H7 (cell line): ENCODE measurements at regions not wholly inside any gene's neighbourhood (a gene's known extent, or its start where the extent isn't known, plus 50 kb on each side); places are given as distances from the start of the nearest gene placed in this dataset.
"Not testable (repeated sequence)": the region's sequence is repeated elsewhere in the genome, so short reads cannot be mapped to it uniquely, and the experiment has no call there.

Source experiments
- DNase-seq: peaks from one replicate; pipeline ENCODE4 v3.0.0; 2012
- H3K27me3 ChIP-seq: 2 replicates; pipeline ENCODE4 v1.6.0; 2011; ENCODE audit warnings: mild to moderate bottlenecking, low read length; ENCODE audit not compliant: control insufficient read depth, insufficient read depth
- H3K36me3 ChIP-seq: replicated peaks from 2 replicates; pipeline ENCODE4 v1.5.1; 2011; ENCODE audit warnings: low read length; ENCODE audit not compliant: control insufficient read depth, insufficient read depth
- H3K4me3 ChIP-seq: 2 replicates; pipeline ENCODE4 v1.5.1; 2011; ENCODE audit warnings: low read depth, mild to moderate bottlenecking, control low read depth, low read length, moderate library complexity; ENCODE audit not compliant: insufficient read depth

DNA sequence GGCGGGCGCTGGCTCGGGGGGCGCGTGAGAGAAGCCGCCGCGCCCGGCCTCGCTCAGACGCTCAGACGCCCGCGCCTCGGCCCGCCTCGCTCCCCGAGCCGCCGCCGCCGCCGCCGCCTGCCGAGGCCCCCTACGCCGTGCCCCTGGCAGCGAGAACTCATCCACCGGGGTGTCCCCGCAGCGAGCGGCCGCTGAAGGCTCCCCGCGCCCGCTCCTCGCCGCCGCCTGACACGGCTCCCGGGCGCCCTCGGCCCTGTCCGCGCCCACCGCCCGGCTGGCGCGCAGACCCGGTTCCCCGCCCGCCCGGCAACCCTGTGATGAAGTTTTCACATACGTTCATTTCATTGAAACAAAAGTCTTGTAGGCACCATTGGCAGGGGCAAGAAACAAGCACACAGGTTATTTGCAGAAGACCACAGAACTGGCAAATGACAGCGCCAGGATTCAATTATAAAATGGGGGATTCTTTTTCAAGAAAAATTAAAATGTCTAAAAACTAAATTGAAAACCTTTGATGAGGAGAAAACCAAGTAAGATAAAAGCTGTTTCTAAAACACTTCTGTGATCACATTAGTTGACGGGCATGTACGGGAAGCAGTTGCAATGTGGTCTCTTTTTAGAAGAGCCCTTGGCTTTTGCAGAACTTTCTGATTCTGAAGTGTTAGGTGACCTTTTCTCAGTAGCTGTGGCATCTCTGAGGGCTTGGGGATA lies 50.5 kb upstream of the TUBA3D start:
- Histone ChIP-seq H3K27me3 (peaks cover 28% of the 10 kb centered on the region), H3K4me3 (peak overlapping the region; percentile 10; the same call in 1 of the 2 replicates), H3K36me3 (no peaks in the 10 kb centered on the region)
- DNase-seq: peak; percentile 59

- not testable (repeated sequence) for H3K36me3 ChIP-seq
- DNase-seq: peak; percentile 54
- H3K27me3 ChIP-seq: peaks cover 28% of the 10 kb centered on the region
- peak overlapping the region; percentile 40 for H3K4me3 ChIP-seq
Measured at GRCh38 chr2:131424605-131425114, 51.3 kb upstream of the TUBA3D start.

DNA sequence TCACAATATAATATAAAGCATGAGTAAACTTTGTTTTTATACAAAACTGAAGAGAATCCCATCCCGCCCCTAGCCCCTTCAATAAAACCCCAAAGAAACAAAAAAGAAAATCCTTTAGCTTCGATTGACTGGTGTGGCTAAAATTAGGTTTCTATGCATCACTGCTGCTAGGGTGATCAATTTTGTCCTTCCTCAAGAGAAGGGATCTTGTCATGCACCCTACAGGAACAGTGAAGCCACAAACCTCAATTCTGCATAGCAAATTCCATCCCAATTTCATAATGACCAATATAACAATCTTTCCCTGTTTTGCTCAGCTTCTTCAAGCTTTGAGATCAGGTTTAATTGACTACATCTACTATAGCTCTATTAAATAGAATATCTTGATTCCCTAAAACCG lies 55.2 kb upstream of the TUBA3D start:
- H3K4me3 ChIP-seq, DNase-seq, H3K36me3 ChIP-seq: not testable (repeated sequence)
- peaks cover 15% of the 10 kb centered on the region for H3K27me3 ChIP-seq

DNA sequence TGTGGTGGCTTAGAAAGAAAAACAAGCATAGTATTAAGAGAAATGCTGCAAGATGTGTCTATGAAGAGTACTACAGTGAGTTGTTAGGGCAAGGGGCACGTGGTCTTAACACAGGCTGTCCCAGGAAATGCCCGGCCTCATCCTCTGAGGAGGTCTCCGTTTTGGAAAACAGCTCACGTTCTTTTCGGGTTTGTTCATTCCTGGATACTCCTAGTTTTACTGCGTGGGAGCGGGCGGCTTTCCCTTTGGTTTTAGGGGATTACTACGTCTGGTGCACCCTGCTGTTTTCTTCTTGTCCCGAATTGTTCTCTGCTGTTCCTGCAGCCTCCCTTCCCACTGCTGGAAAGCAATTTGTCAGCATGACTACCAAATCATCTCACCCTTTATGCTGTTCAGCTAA lies 55.5 kb upstream of the RAB6D start:
- DNase-seq: peak; percentile 35
- H3K4me3 ChIP-seq: no peak overlapping the region
- H3K36me3 ChIP-seq: no peaks in the 10 kb centered on the region
- peaks cover 7% of the 10 kb centered on the region for H3K27me3 ChIP-seq

DNA sequence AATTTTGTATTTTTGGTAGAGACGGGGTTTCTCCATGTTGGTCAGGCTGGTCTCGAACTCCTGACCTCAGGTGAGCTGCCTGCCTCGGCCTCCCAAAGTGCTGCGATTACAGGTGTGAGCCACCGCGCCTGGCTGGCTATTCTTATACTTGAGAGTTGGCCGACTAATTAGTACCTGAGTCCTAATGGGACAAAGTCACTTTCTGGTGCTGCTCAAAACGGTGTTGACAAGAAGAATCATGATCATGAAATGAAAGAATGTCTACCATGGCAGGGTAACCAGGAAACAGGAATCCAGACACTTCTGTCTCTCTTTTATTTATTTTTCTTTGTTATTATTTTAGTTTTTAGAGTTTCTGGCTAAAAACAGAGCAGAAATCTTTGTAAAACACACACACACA lies 54.7 kb upstream of the RAB6D start:
- H3K4me3 ChIP-seq: no peak overlapping the region
- DNase-seq: no peak
- peaks cover under 1% of the 10 kb centered on the region for H3K27me3 ChIP-seq
- no peaks in the 10 kb centered on the region for H3K36me3 ChIP-seq

GRCh38 chr2:131417886-131418285 lies 53.9 kb upstream of the RAB6D start:
- Histone ChIP-seq H3K27me3 (no peaks in the 10 kb centered on the region; the same call in 1 of the 2 replicates), H3K4me3 (no peak overlapping the region), H3K36me3 (no peaks in the 10 kb centered on the region)
- no peak for DNase-seq

DNA sequence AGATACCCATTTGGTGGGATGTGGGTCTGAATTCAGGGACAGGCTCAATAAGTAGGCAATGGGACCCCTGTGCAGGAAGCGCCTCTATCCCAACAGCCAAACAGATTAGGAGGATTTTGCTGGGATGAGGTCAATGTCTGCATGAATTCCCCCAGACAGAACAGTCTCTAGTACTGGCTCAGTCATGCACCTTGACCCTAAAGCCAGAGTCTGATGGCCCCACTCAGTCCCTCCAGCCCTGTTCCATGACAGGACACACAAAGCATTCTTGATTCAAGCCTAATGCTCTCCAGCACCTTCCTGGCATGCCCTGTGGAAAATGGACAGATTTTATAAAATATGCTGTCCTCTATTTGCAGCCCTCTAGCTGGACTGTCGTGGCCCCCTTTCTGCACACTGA lies 49.8 kb upstream of the RAB6D start:
- H3K36me3 ChIP-seq: no peaks in the 10 kb centered on the region
- DNase-seq: no peak
- no peaks in the 10 kb centered on the region; the same call in 1 of the 2 replicates for H3K27me3 ChIP-seq
- no peak overlapping the region for H3K4me3 ChIP-seq
